Gastrocnemius medialis (tissue), 4 donors: ENCODE measurements at regions not wholly inside any gene's neighbourhood (a gene's known extent, or its start where the extent isn't known, plus 50 kb on each side); places are given as distances from the start of the nearest gene placed in this dataset.

Experiments used
- POLR2A ChIP-seq, 2 donors: fragments of 450-650 bp; IDR thresholded peaks; one replicate each; pipeline ENCODE4 v1.6.1; 2017; ENCODE audit warnings: antibody characterized with exemption in 2 of 2, mild to moderate bottlenecking in 2 of 2, moderate library complexity in 2 of 2
- TF ChIP-seq, protein P1 (sequence below), 5 experiments: fragments of 450-650 bp in 3 of 5; fragments of 200-600 bp in 2 of 5; sonication (generic) in 2 of 5; IDR thresholded peaks in 4 of 5; conservative IDR thresholded peaks in 1 of 5; 1 replicate in 4 of 5; 2 replicates in 1 of 5; pipeline ENCODE4 v1.5.1; 2016 to 2019; ENCODE audit warnings: antibody characterized with exemption in 5 of 5, mild to moderate bottlenecking in 3 of 5, moderate library complexity in 3 of 5

DNA sequence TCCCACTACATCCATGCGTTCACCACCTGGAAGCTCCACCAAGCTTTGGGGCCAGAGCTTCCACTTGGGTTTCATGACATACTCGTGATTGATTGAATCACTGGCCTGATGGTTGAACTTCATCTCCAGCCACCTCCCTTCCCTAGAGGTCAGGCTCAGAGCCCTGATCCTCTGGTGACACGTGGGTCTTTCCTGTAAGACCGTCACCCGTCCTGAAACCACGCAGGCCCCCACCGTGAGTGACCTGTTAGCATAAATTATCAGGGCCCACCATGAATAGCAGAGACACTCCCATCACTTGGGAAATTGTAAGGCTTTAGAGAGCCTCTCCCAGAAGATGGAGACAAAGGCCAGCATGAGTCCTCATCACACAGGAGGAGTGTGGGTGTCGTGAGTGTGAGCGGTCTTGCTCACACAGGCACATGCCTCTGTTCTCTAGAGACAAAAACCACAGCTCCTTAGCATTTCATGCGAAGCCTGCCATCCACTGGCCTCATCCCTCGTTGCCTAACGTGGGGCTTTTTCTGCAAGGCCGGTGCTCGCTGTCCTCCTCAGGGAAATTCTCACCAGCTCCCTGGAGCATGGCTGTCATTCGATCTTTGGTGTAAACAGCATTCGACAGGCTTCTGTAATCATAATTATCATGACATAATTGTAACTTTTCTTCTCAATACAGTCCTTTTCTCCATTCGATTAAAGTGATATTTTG, 65.1 kb upstream of the DUSP22 start:
- TF ChIP-seq, protein P1, sequence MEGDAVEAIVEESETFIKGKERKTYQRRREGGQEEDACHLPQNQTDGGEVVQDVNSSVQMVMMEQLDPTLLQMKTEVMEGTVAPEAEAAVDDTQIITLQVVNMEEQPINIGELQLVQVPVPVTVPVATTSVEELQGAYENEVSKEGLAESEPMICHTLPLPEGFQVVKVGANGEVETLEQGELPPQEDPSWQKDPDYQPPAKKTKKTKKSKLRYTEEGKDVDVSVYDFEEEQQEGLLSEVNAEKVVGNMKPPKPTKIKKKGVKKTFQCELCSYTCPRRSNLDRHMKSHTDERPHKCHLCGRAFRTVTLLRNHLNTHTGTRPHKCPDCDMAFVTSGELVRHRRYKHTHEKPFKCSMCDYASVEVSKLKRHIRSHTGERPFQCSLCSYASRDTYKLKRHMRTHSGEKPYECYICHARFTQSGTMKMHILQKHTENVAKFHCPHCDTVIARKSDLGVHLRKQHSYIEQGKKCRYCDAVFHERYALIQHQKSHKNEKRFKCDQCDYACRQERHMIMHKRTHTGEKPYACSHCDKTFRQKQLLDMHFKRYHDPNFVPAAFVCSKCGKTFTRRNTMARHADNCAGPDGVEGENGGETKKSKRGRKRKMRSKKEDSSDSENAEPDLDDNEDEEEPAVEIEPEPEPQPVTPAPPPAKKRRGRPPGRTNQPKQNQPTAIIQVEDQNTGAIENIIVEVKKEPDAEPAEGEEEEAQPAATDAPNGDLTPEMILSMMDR (IDR thresholded peaks at IDR 0.05 in 4 of 5, conservative IDR thresholded peaks at IDR 0.05 in 1 of 5): peak in 2 of 5 experiments; percentile 8 to 20
- no peak for TF ChIP-seq POLR2A (IDR thresholded peaks at IDR 0.05)
